Fibroblast of skin of left biceps (primary cell): ENCODE measurements at regions not wholly inside any gene's neighbourhood (a gene's known extent, or its start where the extent isn't known, plus 50 kb on each side); places are given as distances from the start of the nearest gene placed in this dataset.
A peak's percentile ranks its signal among the peaks of the same experiment; 100 is the strongest.
"Not testable (repeated sequence)": the region's sequence is repeated elsewhere in the genome, so short reads cannot be mapped to it uniquely, and the experiment has no call there.

Experiments used
- DNase-seq, 2 experiments: peaks; one replicate each; pipeline ENCODE4 v3.0.0-alpha.2; 2013; ENCODE audit warnings: low read depth in 2 of 2

DNA sequence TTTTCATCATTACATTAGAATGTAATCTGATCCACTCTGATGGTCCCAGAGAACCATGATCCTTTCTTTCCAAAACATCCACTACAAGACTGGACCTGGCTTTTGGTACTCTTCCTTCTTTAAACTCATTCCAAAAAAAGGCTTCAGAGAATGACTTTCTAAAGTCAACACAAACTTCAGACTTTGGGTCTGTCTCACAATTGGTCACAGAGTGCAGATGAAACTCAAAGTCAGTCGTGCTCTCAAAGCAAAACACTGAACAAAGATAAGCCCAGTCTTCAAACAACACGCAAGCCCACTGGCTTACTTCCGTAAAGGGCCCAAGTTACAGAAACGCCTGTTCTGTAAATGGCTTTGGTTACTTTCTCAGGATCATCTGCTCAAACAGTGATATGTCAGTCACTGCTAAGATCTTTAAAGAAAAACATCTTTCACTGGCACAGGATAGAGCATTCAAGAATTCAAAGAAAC is 250.9 kb upstream of the MKLN1 start:
- DNase-seq = no peak

DNA sequence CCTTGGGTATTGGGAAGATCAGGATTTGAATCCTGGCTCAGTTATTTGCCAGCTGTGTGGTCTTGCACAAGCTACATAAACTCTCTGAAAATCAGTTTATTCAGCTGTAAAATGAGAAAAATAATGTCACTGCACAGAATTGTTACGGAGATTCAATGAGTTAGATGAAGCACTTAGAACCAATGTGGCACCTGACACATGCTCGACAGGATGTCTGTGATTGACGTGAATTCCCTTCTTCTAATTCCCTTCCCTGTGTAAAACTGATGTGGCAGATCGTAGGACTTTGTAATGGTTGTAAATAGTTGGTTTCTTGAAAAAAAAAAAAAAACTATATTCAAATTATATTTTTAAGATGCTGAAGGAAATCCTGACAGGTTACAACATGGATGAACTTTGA is 249.9 kb upstream of the MKLN1 start:
- DNase-seq = no peak

DNA sequence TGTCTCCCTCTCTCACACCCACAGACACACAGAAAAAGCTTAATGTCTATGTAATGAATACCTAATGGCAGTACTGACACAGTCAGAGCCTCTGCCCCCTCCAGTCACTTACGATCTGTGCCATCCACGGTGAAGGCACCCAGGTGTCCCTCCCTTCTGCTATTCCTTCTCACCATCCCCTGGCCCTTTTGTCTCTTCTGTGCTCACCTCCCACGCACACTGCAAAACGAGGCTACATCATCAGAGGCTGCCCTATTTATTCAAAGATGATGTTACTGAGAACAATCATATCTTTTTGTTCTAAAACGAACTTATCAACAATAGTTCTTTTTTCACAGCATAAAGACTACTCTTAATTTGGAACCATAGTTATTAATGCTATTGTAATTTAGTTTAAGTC is 246.9 kb upstream of the MKLN1 start:
- DNase-seq = no peak

DNA sequence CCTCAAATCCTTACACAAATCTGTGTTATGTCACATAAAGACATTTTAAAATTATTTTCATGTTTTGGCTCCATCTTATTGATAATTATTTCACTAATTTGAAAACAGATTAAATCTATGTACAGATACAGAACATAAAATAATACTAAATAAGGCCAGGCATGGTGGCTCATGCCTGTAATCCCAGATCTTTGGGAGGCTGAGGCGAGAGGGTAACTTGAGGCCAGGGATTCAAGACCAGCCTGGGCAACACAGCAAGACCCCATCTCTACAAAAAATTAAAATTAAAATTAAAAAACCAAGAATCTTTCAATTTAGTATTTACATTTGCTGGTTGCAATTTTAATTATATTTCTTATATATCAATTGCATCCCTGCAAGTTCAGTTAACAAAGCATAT is 246.4 kb upstream of the MKLN1 start:
- DNase-seq = no peak

DNA sequence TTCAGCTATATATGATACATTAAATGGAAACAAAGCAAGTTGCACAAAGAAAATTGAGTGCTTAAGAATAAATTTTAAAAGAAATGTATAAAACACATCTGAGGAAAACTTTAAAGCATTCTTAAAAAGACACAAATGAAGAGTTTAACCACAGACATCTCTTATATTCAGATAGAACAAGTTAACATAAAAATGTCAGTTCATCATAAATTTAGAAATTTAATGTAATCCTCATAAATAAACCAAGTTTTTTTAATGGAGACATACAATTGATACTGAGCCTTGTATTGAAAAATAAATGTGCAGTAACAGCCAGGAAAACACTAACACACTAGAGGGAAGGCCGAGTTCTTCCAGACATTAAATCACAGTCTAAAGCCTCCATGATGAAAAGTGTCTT is 243.9 kb upstream of the MKLN1 start:
- DNase-seq = no peak

DNA sequence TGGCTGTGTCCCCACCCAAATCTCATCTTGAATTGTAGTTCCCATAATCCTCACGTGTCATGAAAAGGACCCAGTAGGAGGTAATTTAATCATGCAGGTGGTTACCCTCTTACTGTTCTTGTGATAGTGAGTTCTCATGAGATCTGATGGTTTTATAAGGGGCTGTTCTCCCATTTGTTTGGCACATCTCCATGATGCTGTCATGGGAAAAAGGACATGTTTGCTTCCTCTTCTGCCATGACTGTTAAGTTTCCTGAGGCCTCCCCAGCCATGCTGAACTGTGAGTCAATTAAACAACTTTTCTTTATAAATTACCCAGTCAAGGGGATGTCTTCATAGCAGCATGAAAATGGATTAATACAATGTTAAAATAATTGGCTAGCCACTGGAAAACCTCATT is 243.3 kb upstream of the MKLN1 start:
- DNase-seq = not testable (repeated sequence)

DNA sequence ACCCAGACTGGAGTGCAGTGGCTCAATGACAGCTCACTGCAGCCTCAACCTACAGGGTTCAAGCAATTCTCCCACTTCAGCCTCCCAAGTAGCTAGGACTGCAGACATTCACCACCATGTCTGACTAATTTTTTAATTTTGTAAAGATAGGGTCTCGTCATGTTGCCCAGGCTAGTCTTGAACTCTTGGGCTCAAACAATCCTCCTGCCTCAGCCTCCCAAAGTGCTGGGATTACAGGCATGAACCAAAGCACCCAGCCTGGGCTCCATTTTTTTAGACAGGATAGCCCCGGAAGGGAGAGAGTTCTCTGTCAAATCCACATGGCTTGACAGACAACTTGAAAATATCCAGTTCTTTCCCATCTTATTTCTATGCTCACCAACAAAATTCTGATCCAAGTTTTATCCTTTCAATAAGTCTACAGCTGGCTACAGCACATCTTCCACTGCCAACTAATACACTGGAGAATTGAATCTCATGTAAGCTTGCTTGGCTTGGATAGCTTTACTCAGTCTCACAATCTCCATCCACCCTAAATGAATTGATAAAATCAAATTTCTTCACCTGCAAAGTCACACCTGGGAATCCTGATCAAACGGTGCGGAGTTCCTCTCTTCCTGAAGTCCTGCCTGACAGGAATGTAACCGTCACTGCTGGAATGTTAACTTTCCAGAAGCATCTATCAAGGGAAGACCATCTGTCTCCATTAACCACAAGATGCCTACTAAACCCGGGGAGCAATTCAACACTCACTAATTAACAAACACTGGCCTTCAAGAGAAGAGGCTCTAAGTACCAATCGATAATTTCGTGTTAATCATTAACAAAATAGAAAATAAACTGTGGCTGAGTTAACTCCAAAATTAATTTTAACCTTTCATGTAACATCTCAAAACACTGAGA is 239.7 kb upstream of the MKLN1 start:
- no peak for DNase-seq

DNA sequence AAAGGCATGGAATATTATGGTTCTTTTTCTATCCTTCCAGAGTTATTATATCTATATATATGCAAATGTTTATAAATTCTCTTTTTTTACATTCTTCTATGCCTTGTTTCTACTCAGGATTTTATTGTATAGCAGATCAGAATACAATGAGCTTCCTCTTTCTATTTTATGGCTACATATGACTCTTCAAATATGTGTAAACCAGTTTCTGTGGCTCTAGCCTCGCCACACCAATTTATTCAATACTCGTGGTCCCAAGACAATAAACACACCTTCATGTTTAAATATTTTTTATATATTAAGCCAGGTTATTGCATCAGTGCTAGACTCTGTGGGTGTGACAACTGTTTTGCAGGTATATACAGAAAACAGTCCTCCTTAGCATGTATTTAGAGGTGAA is 237.5 kb upstream of the MKLN1 start:
- DNase-seq = no peak

DNA sequence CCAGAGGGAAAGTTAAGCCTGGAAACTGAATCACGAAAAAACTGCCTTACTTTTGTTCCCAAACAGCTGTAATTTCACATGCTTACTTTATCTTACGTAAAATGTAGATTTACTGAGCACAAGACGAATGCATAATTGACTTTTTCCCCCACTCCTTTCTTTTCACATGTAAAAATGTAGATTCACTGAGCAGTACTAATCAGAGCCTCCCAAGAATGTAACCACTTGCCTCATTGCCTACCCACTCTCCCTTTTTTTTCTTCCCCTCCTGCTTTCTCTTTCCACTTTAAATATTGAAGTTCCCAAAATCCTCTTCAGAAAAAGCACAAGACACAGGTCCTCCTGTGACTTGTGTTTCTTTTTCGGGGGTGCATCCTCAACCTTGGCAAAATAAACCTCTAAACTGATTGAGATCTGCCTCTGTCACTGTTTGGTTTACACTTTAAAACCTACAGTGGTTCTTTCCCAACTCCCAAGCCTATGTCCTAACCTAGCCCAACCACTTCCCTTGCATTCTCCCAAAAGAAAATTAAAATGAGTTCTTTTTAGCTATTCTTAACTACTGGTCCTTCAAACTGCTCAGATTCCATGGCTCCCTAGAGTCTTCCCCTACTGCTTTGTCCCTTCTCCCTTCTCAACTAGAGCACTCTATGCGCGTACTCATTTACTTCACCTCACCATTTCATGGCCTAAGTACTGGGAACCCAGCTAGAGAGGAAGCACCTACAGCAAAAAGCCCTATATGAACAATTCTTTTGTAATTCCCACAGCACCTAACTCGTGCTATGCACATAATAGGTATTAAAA is 236.6 kb upstream of the MKLN1 start:
- no peak for DNase-seq

DNA sequence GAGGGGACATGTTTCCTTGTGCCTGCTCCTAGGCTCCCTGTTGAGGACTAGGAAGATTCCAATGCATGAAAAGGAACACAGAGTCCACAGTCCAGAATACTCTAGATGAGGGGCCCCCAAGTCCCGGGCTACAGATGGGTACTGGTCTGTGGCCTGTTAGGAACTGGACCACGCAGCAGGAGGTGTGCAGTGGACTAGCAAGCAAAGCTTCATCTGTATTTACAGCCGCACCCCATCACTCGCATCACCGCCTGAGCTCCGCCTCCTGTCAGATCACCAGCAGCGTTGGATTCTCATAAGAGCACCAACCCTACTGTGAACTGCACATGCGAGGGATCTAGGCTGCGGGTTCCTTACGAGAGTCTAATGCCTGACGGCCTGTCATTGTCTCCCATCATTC is 233.0 kb upstream of the MKLN1 start:
- no peak for DNase-seq

DNA sequence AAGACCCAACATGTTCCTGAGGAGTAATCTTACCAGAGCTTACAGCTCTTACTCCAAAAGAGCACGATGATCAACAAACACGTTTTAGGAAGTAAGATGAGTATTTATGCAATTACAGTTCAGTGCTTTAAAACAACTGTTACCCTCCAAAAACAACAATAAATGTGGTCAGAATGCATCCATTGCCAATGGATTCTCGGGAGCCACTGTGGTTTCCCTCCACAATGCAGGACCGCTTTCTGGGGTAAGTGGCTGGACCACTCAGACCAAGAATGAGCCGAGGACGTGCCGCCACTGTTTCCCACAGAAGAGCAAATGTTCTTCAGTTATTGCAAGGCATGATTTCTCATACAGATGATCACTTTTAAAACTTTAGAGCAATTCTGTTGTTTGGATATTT is 232.3 kb upstream of the MKLN1 start:
- DNase-seq = no peak

DNA sequence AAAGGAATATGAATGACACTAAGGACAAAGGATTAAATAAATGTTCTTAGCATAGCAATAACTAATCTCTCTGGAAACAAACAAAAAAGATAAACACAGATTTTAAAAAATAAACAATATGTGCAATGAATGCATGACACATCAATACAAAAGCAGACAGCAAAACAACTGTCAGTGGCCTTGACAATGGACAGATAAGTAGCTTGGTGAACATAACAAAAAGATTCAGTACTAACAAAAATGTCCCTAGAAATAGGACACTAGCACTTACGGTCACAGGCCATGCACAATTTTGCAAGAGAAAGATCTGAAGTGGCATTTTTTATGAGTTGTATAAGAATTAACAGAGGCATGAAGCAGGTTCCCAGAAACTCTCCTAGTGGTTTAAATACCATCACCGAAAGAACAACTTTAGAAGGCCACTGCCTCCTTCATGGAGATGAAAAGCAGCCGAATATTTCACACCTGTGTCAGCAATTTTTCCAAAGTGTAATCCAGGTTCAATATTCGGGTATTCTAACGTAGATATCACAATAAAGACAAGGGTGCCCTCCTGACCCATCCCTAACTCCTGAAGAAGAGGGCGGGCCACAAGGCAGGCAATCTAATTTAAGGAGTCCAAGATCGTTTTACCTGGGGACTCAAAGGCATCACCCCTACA is 231.3 kb upstream of the MKLN1 start:
- DNase-seq = no peak

DNA sequence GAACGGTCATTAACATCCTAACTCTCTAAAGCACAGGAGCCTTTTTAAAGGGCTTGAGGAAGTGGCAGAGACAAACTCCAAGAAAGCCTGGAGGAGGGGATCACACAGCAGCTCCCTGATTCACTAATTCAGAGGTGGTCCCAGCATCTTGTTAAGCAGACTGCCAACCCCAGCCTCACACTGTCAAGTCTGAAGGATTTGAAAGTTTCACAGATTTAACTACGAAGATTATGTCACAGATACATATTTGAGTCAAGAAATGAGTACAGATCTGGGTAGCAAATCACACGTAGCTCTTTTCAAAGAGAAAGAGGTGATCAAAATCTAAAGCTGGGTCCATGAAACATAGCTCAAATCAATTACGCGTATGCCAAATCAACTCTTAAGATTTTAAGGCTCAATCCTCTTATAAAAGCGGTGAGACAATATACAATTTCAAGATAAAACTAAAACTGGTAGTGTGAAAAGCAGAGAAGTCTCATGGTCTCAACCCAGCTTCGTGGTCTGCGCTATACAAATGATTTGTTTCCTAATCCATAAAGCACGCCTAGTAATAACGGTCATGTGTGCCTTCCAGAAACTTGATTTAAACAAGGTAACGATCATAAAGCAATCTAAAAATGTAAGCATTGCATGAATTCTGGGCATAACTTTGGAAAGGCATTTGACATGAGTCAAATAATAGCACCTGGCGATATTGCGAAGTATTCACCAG is 229.9 kb upstream of the MKLN1 start:
- no peak for DNase-seq

DNA sequence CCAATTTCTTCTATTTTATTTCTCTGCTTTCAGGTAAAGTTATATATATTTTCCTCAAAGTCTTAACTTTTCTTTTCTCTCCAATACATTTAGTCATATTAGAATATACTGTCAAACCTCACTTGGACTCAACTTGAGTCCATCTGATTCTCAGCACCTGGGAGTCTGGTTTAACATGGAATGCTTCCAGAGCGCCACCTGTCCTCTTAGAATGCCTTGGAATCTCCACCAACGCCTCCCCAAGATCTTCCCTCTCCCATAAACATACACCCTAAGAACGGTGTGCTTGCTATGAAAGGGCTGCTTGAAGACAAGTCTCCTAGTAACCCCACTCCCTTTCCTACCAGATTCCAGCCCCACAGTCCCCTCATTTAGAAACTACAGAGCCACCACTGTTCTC is 229.1 kb upstream of the MKLN1 start:
- DNase-seq = no peak

DNA sequence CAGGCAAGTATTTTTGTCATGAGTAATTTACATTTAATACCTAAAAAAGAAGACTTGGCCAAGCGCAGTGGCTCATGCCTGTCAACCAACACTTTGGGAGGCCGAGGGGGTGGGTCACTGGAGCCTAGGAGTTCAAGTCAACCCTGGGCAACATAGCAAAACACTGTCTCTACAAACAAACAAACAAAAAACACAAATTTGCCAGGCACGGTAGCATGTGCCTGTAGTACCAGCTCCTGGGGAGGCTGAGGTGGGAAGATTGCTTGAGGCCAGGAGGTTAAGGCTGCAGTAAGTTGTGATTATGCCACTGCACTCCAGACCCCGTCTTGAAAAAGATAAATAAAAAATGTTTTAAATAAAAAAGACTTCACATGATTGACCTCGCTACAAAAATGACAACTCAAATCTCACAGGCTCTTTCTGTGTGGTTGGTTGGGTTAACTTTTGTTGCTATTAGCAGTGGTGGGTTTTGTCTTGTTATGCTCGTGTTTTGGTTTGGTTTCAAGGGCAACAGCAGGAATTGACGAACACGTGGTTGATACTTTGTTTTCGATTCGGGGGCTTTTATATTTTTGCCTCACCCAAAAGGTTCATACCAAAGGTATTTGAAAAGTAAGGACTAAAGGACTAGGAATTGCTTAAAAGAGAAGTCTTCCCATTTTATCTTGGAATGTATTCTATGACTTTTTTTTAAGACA is 227.2 kb upstream of the MKLN1 start:
- no peak for DNase-seq

DNA sequence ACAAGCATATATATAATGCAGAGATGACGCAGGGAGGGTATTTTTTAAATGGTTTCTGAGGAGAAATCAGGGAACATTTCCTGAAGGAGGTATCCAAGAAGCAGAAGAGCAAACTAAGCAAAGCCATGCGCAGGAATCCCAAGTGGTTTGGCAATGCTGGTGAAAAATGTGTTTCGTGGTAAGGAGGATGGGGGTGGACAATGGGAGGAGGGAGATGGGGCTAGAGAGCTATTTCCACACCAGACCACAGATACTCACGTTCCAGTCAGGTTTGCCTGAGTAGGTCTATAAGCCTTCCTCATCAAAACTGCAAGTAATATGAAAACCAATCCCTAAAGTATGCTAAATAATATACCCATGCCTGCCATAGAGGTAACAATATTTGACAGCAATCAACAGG is 223.7 kb upstream of the MKLN1 start:
- peak; percentile 81 to 82 for DNase-seq

DNA sequence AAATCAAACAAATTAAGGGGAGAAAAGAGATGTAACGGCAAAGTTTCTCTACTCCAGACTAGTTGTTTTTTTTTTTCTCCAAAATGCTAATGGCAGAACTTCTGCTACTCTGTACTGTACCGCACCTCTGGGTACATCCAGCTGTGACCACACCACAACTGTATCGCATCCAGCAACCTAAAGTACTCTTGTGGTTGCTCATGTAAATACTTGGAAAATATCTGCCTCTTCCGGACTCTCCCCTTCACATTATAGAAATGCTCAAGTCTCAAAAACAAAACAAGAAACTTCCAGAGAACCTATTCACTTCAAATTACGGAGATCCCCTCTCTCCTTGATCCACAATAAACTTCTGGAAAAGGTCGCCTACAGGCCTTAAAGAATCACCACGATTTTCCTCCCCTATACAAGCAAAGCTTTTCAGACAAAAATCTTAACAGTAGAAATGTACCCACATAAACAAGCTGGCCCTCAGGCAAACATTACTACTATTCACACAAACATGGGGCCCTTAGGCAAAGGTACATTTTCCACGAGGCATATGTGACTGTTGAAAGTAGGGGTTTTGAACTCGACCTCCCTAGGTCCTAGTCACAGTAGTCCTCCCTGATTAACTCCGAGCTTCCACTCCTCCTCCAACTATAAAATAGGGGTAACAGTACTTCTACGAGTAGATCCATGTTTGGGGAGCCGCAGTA is 222.9 kb upstream of the MKLN1 start:
- DNase-seq = no peak

DNA sequence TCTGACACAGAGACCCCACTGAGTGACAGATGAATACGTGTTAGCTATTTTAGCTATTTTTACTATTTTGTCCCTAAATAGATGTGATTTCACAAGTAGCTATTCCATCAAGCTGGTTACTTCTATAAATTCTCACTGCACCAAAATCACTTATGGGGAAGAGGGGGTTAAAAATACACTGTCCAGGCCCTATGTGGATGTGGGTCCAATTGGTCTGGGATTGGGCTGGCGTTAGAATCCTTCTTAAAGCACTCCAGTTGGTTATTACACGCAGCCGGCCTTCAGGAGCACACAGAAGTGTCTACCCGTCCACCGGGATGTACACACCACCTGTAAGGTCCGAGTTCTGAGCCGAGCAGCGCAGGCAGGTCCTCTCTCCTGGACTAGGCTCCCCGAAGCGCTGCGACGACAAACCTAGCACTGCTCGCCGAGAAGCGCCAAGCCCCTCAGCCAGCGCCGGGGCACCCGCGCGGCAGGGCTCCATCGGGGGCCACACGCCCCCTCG is 222.3 kb upstream of the MKLN1 start:
- no peak for DNase-seq

DNA sequence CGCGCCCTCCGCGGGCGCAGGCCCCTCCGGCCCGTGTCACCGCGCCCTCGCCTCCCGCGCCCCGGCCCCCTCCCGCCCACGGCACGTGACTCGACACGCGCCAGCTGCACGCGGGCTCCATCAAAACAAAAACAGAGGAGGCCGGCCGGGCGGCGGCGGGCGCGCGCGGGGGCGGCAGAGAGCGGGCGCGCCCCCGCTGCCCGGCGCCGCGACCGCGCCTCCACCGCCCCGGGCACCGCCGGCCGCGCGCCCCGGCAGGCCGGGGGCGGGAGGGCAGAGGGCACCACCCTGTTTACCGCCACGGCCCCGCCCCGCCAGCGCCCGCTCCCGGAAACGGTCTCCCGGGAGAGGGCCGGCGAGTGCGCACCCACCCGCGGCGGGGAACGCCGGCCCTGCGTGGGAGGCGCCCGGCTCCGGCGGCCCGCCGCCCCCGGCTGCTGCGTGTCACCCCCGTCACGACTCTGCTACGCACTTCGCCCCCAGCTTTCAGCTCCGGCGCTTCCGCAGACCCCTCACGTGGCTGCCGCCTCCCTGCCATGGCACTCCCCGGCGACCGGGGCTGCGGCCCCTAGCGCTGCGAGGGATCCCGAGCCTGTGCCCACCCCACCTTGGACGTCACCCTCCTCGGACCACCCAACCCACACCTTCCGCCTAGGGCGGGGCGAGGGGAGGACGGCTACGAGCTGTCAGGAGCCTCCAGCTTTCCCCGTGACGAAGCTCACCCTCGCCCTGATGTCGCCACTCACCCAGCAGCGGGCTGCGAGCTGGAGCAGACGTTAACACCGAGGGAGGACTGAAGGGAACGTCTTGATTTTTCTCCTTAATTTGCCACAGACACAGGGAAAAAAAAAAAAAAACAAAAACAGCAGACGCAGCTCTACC is 221.6 kb upstream of the MKLN1 start:
- no peak for DNase-seq
